Spinal cord (tissue), 9 donors: ENCODE measurements at regions not wholly inside any gene's neighbourhood (a gene's known extent, or its start where the extent isn't known, plus 50 kb on each side); places are given as distances from the start of the nearest gene placed in this dataset.

Source experiments
- DNase-seq, 6 donors: peaks; one replicate each; pipeline versions ENCODE4 v3.0.0 to v3.0.0-alpha.2; 2013 to 2015; ENCODE audit warnings: low spot score in 6 of 6, low read depth in 4 of 6
- H3K27ac ChIP-seq: one replicate; pipeline ENCODE4 v1.5.1; 2013; ENCODE audit warnings: low read depth, low read length, control low read depth
- H3K27me3 ChIP-seq: one replicate; pipeline ENCODE4 v1.6.1; 2013; ENCODE audit warnings: low read length; ENCODE audit not compliant: control insufficient read depth, insufficient read depth
- H3K36me3 ChIP-seq: one replicate; pipeline ENCODE4 v1.6.1; 2013; ENCODE audit warnings: low read length; ENCODE audit not compliant: control insufficient read depth, insufficient read depth
- H3K4me1 ChIP-seq: one replicate; pipeline ENCODE4 v1.6.1; 2013; ENCODE audit warnings: low read length; ENCODE audit not compliant: control insufficient read depth, insufficient read depth
- H3K4me3 ChIP-seq: one replicate; pipeline ENCODE4 v1.5.1; 2013; ENCODE audit warnings: low read depth, low read length, control low read depth
- H3K9me3 ChIP-seq: one replicate; pipeline ENCODE4 v1.6.1; 2013; ENCODE audit warnings: low read length; ENCODE audit not compliant: control insufficient read depth, insufficient read depth
- WGBS: methylation state at CpG from one replicate; pipeline ENCODE4 v1.1.5; 2013; ENCODE audit warnings: missing lambda C conversion rate; ENCODE audit not compliant: insufficient coverage; 5-methylcytosine and 5-hydroxymethylcytosine counted together
- donor health status: healthy.

DNA sequence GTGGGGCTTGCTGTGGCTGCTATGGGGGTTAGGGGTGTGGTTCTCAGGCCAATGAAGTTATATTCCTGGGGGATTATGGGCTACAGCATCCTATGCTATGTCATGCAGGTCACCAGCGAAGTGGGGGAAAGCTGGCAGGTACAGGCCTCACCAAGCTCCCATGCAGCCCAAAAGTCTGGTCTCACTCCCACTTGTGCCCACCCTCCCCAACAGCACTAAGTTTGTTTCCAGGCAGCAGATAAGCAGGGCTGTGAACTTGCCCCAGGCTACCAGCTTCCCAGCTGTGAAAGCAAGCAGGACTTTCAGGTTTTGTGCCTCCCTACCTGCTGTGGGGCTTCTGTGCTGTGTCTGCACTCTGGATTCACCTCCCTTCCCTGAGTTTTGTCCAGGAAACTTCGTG is 469.7 kb downstream of the CPS1 start:
- no peak for DNase-seq

DNA sequence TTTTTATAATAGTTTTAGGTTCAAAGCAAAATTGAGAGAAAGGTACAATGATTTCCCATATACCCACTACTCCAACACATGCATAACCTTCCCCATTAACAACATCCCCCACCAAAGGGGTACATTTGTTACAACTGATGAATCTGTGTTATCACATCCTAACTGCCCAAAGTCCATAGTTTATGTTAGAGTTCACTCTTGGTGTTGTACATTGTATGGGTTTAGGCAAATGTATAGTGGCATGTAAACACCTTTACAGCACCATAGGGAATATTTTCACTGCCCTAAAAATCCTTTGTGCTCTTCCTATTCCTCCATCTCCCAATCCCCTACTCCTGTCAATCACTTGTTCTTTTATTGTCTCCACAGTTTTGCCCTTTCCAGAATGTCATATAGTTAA is 471.6 kb downstream of the CPS1 start:
- Histone ChIP-seq H3K27ac (no peak overlapping the region), H3K36me3 (no peaks in the 10 kb centered on the region), H3K27me3 (no peaks in the 10 kb centered on the region), H3K4me1 (no peaks in the 10 kb centered on the region), H3K4me3 (no peak overlapping the region), H3K9me3 (peaks cover 9% of the 10 kb centered on the region)
- no peak for DNase-seq

More for the DNA sequence above, 469.7 kb downstream of the CPS1 start:
- WGBS: 84% methylated on average over 2 of the region's 2 CpGs
- Histone ChIP-seq H3K36me3 (no peaks in the 10 kb centered on the region), H3K9me3 (peaks cover 9% of the 10 kb centered on the region), H3K27me3 (no peaks in the 10 kb centered on the region), H3K4me1 (no peaks in the 10 kb centered on the region), H3K4me3 (no peak overlapping the region), H3K27ac (no peak overlapping the region)

DNA sequence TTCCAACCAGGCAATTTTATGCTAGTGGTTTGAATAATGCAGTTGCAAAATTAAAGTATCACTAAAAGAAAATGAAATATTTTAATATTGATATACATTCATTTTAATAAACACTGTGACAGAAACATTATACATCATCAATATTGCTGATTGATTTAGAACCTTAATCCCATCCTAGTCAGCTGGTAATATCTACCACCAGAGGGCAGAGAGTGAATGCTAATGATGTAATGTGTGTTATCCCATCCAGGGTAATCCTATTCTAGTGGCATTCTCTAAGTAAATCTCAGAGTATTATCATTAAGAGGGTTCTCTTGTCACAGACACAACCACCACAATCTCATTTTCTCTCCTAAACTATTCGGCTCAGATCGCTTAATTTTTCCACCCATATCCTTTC is 477.4 kb downstream of the CPS1 start:
- Histone ChIP-seq H3K4me1 (no peaks in the 10 kb centered on the region), H3K27me3 (no peaks in the 10 kb centered on the region), H3K36me3 (no peaks in the 10 kb centered on the region), H3K27ac (no peak overlapping the region), H3K4me3 (no peak overlapping the region), H3K9me3 (no peaks in the 10 kb centered on the region)
- no CpG with 5 or more reads among the region's 2 CpGs for WGBS
- DNase-seq: peak in 2 of 6 donors; percentile 53 to 73

DNA sequence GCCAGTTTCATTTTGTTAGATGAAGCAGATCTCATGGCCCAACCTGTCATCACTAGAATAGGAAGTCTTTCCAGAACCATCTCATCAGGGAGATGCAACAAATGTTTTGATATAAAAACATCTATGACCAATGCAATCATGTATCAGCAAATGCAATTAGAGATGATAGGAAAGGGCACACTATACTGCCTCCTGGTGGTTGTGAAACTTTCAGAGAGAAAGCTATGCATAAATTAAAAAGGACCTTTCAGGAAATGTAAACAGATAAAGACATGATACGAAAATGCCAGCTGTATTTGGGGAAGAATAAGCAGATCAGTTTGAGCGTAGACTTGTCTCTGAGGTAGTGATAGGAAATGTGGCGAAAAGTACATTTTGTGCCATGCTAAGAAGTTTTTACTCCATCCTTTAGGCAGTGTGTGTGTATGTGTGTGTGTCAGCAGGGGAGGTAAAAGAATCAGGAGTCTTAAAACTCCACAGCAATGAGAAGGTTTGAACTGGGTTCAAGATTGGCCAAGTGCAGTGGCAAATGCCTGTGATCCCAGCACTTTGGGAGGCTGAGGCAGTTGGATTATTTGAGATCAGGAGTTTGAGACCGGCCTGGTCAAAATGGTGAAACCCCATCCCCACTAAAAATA is 479.3 kb downstream of the CPS1 start:
- Histone ChIP-seq H3K4me3 (no peak overlapping the region), H3K36me3 (no peaks in the 10 kb centered on the region), H3K9me3 (no peaks in the 10 kb centered on the region), H3K27me3 (no peaks in the 10 kb centered on the region), H3K27ac (no peak overlapping the region), H3K4me1 (no peaks in the 10 kb centered on the region)
- peak in 1 of 6 donors; percentile 15 for DNase-seq
- 85% methylated on average over 3 of the region's 4 CpGs for WGBS

DNA sequence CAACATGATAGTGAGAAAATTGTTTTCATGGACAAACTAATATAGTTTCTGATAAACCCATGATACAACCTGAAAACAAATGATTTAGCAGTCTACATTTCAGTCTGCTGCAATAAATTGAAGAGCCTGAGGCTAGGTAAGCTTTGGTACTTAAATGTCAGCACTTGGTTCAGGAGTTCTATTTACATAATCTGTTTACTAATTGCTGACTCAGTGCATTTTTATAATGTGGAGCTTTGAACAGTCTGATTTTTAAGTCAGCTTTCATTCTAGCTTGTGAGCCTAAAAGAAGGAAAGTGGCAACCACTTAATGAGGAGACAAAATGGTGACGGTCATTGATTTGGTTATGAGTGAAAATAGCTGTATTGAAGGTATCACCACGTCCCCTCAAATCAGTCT is 488.6 kb downstream of the CPS1 start:
- no peaks in the 10 kb centered on the region for H3K27me3 ChIP-seq
- H3K36me3 ChIP-seq: no peaks in the 10 kb centered on the region
- no peak for DNase-seq
- H3K4me1 ChIP-seq: no peaks in the 10 kb centered on the region
- no peak overlapping the region for H3K4me3 ChIP-seq
- no peaks in the 10 kb centered on the region for H3K9me3 ChIP-seq
- no CpG with 5 or more reads among the region's 2 CpGs for WGBS
- H3K27ac ChIP-seq: no peak overlapping the region

DNA sequence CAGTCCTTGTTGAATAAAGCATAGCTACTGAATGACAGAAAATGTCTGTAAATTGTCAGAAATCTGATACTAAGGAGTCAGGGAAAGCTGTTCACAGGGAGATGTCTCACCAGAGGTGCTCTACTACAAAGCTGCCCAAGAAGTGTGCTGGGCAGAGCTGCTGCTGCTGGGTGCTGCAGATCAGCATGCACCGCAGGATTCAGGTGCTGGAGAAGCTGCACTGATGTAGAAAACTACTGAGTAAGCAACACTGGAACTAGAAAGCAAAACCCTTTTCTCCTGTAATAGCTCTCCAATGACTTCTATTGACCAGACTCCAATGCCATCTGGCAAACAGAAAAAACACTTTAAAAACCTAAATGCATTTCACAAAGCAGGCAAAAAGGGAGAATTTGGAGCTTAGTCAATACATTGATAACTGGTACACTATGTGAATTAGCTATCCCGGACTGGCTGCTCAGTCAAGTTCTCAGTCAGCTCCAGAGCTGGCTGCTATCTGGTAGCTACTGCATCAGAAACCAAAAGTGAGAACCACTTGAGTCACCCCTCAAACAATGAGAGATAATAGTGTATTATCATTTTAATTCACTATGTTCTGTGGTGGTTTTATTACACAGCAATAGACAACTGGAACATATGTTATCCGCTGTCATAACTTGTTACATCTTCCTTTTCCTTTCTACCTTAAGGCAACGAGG is 493.1 kb downstream of the CPS1 start:
- H3K4me1 ChIP-seq: no peaks in the 10 kb centered on the region

DNA sequence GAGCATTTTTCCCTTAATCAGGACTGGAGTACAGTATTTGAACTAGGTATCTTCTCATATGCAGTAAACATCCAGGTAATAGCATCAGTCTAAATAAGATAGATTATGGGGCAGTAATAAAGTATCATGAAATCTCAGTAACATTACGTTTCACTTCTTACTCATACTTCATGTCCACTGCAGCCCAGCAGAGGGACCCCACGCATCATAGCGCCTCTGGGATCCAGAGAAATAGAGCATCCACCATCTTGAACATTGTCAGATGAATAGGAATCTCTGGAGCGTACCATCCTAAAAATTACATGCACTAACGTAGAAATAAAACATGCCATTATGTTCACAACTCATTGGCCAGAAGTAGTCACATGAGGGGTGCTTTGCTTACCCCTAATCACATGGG is 499.0 kb downstream of the CPS1 start:
- Histone ChIP-seq H3K4me3 (no peak overlapping the region), H3K27me3 (no peaks in the 10 kb centered on the region), H3K9me3 (no peaks in the 10 kb centered on the region), H3K4me1 (no peaks in the 10 kb centered on the region), H3K27ac (no peak overlapping the region), H3K36me3 (no peaks in the 10 kb centered on the region)
- DNase-seq: peak in 1 of 6 donors; percentile 19
- WGBS: no CpG with 5 or more reads among the region's 5 CpGs

More for the DNA sequence above, 493.1 kb downstream of the CPS1 start:
- no peak for DNase-seq
- Histone ChIP-seq H3K4me3 (no peak overlapping the region), H3K27me3 (no peaks in the 10 kb centered on the region), H3K27ac (no peak overlapping the region), H3K9me3 (no peaks in the 10 kb centered on the region), H3K36me3 (no peaks in the 10 kb centered on the region)
- 88% methylated on average over 1 of the region's 4 CpGs for WGBS

DNA sequence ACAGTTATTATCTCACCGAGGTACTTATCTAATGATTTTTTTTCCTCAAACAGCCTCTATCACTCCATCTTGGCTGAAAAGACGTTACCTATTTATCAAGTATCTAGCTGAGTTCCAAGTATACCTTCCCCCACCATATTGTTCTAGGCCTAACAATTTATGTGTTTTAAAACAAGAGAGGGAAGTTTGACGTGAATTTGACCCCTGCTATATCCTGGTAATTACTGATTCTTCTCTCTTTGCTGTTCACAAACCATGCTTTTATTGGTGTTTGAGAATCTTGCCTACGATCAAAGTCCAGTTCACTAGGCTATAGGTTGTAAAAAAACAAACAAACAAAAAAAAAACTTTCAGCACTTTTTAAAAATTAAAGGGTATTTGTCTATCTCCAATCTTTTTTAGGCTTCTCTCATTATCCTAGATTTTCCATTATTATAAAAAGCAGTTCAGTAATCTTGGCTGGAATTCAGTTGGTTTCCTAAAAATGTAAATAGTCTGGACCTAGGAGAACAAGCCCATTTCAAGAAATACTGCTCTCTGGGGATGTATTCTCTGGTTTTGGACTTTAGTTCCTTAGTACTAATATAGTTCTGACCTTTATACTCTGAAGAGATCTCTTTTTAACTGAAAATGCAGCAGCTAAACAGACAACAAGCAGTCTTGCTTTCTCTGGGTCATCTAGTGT is 505.4 kb downstream of the CPS1 start:
- Histone ChIP-seq H3K4me1 (no peaks in the 10 kb centered on the region), H3K4me3 (no peak overlapping the region), H3K27me3 (no peaks in the 10 kb centered on the region), H3K9me3 (no peaks in the 10 kb centered on the region), H3K27ac (no peak overlapping the region), H3K36me3 (no peaks in the 10 kb centered on the region)
- no CpG with 5 or more reads among the region's 4 CpGs for WGBS
- no peak for DNase-seq

DNA sequence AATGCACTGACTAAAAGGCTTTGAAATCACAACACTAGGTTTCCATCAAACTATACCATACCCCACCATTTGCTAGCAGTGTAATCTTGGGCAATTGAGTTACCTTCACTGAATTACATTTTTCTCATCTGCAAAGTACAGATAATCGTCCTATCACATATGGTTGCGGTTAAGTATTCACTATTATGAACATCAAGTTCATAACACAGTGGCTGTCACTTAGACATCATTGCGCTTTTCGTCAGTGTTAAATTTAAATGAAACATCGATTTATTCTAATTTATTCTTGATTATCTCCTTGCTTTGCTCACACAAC is 505.9 kb downstream of the CPS1 start:
- H3K9me3 ChIP-seq: no peaks in the 10 kb centered on the region
- no peak for DNase-seq
- no peaks in the 10 kb centered on the region for H3K36me3 ChIP-seq
- no peaks in the 10 kb centered on the region for H3K4me1 ChIP-seq
- H3K4me3 ChIP-seq: no peak overlapping the region
- no peak overlapping the region for H3K27ac ChIP-seq
- 40% methylated on average over 2 of the region's 5 CpGs for WGBS
- H3K27me3 ChIP-seq: no peaks in the 10 kb centered on the region

DNA sequence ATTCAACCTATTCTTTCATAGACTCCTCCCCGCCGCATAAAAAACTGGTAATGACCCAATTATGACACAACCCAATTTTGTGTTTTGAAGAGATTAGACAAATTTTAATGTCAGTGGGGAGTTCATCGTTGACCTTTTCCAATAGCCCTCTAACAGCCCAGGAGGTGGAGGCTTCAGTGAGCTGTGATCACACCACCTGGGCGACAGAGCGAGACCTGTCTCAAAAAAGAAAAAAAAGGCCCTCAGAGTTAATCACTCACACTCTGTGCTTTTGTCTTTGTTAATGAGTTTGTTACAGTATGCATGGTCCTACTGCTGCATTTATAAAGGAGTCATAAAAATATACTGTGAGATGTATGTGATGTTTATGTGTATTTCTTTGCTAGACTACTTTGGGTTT is 510.6 kb downstream of the CPS1 start:
- H3K4me3 ChIP-seq: no peak overlapping the region
- DNase-seq: no peak
- H3K27me3 ChIP-seq: no peaks in the 10 kb centered on the region
- no peaks in the 10 kb centered on the region for H3K9me3 ChIP-seq
- no peaks in the 10 kb centered on the region for H3K36me3 ChIP-seq
- no CpG with 5 or more reads among the region's 5 CpGs for WGBS
- no peaks in the 10 kb centered on the region for H3K4me1 ChIP-seq
- no peak overlapping the region for H3K27ac ChIP-seq
